ENCODE measurements at regions not wholly inside any gene's neighbourhood (a gene's known extent, or its start where the extent isn't known, plus 50 kb on each side); places are given as distances from the start of the nearest gene placed in this dataset.

DNA sequence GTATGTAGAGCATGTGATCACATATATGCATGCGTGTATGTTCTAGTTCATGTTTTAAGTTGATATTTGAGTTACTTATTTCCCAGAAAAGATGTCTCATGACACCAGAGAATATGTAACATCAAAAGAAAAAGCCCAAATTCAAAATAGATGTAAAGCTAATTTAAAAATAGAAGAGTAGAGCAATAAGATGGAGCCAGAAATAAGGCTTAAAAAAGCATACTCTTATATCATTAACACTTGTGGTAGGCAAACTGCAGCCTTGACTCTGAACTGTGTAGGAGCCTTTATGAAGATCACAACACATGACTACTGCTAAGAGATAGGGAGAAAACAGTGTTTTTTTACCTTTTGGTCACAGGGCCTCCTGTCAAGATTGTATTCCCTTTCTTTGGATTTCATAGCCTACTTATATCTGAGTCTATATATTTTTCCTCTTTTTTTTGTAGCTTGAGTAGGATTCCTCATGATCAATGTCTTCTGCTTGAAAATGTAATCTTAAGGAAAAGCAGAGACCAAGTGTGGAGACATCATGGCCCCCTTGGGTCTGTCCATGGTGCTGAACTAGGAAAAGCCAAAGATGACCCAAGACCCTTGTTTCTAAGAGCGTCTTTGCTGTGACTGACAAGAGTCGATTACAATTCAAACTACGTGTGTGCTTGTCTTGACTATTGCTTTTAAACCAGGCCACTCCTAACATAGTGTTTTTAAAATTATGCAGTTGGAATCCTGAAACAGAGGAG, 390.4 kb downstream of the SHISA9 start:
- Mint-ChIP-seq H3K27ac (ENCODE audit: unreplicated experiment) (no peak overlapping the region), H3K9me3 (ENCODE audit: unreplicated experiment) (no peaks in the 10 kb centered on the region), H3K36me3 (ENCODE audit: low read depth, unreplicated experiment) (no peaks in the 10 kb centered on the region), H3K27me3 (ENCODE audit: unreplicated experiment) (peaks cover 1% of the 10 kb centered on the region), H3K4me1 (ENCODE audit: unreplicated experiment) (no peaks in the 10 kb centered on the region), H3K4me3 (ENCODE audit: unreplicated experiment) (no peak overlapping the region)
- TF ChIP-seq, protein P1, sequence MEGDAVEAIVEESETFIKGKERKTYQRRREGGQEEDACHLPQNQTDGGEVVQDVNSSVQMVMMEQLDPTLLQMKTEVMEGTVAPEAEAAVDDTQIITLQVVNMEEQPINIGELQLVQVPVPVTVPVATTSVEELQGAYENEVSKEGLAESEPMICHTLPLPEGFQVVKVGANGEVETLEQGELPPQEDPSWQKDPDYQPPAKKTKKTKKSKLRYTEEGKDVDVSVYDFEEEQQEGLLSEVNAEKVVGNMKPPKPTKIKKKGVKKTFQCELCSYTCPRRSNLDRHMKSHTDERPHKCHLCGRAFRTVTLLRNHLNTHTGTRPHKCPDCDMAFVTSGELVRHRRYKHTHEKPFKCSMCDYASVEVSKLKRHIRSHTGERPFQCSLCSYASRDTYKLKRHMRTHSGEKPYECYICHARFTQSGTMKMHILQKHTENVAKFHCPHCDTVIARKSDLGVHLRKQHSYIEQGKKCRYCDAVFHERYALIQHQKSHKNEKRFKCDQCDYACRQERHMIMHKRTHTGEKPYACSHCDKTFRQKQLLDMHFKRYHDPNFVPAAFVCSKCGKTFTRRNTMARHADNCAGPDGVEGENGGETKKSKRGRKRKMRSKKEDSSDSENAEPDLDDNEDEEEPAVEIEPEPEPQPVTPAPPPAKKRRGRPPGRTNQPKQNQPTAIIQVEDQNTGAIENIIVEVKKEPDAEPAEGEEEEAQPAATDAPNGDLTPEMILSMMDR (IDR thresholded peaks at IDR 0.05; ENCODE audit: unreplicated experiment) = no peak
- DNase-seq (ENCODE audit: low spot score) = peak; percentile 33

DNA sequence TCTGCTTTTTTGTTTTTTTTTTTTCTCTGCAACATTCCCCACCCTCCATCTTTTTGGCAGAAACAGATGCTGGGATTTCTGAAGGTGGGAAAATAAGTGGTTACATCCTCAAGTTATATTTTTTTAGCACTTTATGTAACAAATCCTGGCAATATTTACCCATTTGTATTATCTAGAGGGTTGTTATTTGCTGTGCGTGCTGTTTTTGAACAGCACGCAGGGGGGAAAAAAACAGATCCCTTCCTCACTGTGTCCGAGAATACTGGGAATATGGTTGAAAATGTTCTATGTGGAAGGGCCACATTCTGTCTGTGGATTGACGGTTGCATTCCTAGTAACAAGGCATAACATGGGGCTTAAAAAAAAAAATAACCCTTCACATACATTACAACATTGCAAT, 394.8 kb downstream of the SHISA9 start:
- Mint-ChIP-seq H3K27me3 (ENCODE audit: unreplicated experiment) (no peaks in the 10 kb centered on the region), H3K4me3 (ENCODE audit: unreplicated experiment) (no peak overlapping the region), H3K4me1 (ENCODE audit: unreplicated experiment) (no peaks in the 10 kb centered on the region), H3K27ac (ENCODE audit: unreplicated experiment) (no peak overlapping the region), H3K36me3 (ENCODE audit: low read depth, unreplicated experiment) (no peaks in the 10 kb centered on the region), H3K9me3 (ENCODE audit: unreplicated experiment) (no peaks in the 10 kb centered on the region)
- no peak for DNase-seq (ENCODE audit: low spot score)
- TF ChIP-seq, protein P1 (IDR thresholded peaks at IDR 0.05; ENCODE audit: unreplicated experiment) = no peak

DNA sequence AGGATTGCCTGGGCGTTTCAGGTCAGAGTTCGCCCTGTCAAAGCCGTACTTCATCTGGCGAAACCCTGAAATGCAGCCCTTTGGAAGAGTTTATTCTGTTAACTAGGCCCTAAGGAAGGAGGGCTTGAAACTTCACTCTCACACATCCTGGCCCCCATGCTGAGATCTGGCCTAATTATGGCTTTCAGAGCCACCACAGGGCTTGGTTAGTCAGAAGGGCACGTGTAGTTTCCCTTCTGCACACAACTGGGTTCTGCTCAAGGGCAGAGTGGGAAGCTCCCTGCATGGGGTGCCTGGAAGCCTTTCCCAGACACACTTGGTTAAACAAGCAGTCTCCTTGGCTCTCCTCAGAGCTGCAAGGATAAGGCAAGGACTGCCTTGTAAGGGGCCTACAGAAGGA, 397.3 kb downstream of the SHISA9 start:
- Mint-ChIP-seq H3K4me1 (ENCODE audit: unreplicated experiment) (no peaks in the 10 kb centered on the region), H3K4me3 (ENCODE audit: unreplicated experiment) (no peak overlapping the region), H3K36me3 (ENCODE audit: low read depth, unreplicated experiment) (no peaks in the 10 kb centered on the region), H3K9me3 (ENCODE audit: unreplicated experiment) (no peaks in the 10 kb centered on the region), H3K27ac (ENCODE audit: unreplicated experiment) (no peak overlapping the region), H3K27me3 (ENCODE audit: unreplicated experiment) (no peaks in the 10 kb centered on the region)
- DNase-seq (ENCODE audit: low spot score) = no peak
- TF ChIP-seq, protein P1 (IDR thresholded peaks at IDR 0.05; ENCODE audit: unreplicated experiment) = no peak

DNA sequence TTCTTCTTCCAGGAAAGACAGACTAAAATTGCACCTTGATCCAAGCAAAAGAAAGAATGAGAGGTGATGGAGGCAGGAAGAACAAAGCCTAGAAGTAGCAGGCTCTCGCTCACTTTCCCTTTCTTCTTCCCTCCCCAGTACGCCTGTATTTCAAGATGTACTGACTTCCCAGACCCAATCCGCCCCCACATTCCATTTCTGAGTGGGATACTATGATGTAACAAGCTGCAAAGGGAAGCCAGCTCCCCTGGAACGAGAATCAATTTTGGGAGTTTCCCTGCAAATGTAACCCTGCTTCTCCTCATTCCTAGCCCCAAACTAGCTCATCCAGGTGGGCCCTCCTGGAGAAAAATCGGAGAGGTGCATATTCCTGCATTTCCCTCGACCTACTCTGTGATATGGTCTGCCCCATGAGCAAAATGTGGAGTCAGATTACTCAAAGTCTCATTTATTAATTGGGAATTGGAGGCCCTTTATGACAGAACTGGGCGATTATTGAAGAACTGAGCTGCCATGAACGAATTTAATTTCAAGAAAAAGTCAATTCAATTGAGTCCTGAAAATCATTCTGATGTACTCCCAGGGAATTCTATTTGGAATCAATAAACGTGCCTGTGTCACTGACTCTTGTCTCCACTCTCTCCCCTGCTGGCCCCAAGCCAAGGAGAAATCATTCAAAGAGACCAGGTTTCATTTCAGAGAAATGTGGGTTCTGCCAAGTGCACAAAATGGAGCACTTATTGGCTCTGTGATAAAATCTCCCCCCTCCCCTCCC, 398.9 kb downstream of the SHISA9 start:
- Mint-ChIP-seq H3K27ac (ENCODE audit: unreplicated experiment) (no peak overlapping the region), H3K4me1 (ENCODE audit: unreplicated experiment) (no peaks in the 10 kb centered on the region), H3K9me3 (ENCODE audit: unreplicated experiment) (no peaks in the 10 kb centered on the region), H3K27me3 (ENCODE audit: unreplicated experiment) (no peaks in the 10 kb centered on the region), H3K4me3 (ENCODE audit: unreplicated experiment) (no peak overlapping the region), H3K36me3 (ENCODE audit: low read depth, unreplicated experiment) (no peaks in the 10 kb centered on the region)
- no peak for DNase-seq (ENCODE audit: low spot score)
- TF ChIP-seq, protein P1 (IDR thresholded peaks at IDR 0.05; ENCODE audit: unreplicated experiment) = no peak

All from endothelial cell (in vitro differentiated cells).